ENCODE measurements at regions not wholly inside any gene's neighbourhood (a gene's known extent, or its start where the extent isn't known, plus 50 kb on each side); places are given as distances from the start of the nearest gene placed in this dataset.
A peak's percentile ranks its signal among the peaks of the same experiment; 100 is the strongest.
"Not testable (repeated sequence)": the region's sequence is repeated elsewhere in the genome, so short reads cannot be mapped to it uniquely, and the experiment has no call there.

- DNase-seq (ENCODE audit: extremely low spot score, insufficient read length, low read depth) (no peak), FAIRE-seq (no peak)
Measured at GRCh38 chr11:69915501-69916250, 96.5 kb upstream of the FGF3 start.

- FAIRE-seq; DNase-seq (ENCODE audit: extremely low spot score, insufficient read length, low read depth): not testable (repeated sequence)
Measured at GRCh38 chr11:69916251-69916649, 97.0 kb upstream of the FGF3 start.

GRCh38 chr11:69916806-69917387 lies 97.7 kb upstream of the FGF3 start:
- FAIRE-seq = no peak
- DNase-seq (ENCODE audit: extremely low spot score, insufficient read length, low read depth) = no peak

GRCh38 chr11:69917529-69917928 lies 98.3 kb upstream of the FGF3 start:
- FAIRE-seq = no peak
- no peak for DNase-seq (ENCODE audit: extremely low spot score, insufficient read length, low read depth)

GRCh38 chr11:69918231-69918937 lies 99.2 kb upstream of the FGF3 start:
- DNase-seq (ENCODE audit: extremely low spot score, insufficient read length, low read depth) (no peak), FAIRE-seq (no peak)

- FAIRE-seq = no peak
- DNase-seq (ENCODE audit: extremely low spot score, insufficient read length, low read depth) = peak; percentile 50
Measured at GRCh38 chr11:69918938-69919650, 99.9 kb upstream of the FGF3 start.

- FAIRE-seq (no peak), DNase-seq (ENCODE audit: extremely low spot score, insufficient read length, low read depth) (no peak)
Measured at GRCh38 chr11:69919659-69920344, 100.6 kb upstream of the FGF3 start.

- DNase-seq (ENCODE audit: extremely low spot score, insufficient read length, low read depth) = no peak
Measured at GRCh38 chr11:69920345-69921127, 101.3 kb upstream of the FGF3 start.

GRCh38 chr11:69921128-69922014 lies 102.2 kb upstream of the FGF3 start:
- FAIRE-seq (no peak), DNase-seq (ENCODE audit: extremely low spot score, insufficient read length, low read depth) (no peak)

More at GRCh38 chr11:69920345-69921127, 101.3 kb upstream of the FGF3 start:
- FAIRE-seq = no peak

GRCh38 chr11:69922015-69922595 lies 102.9 kb upstream of the FGF3 start:
- no peak for FAIRE-seq
- no peak for DNase-seq (ENCODE audit: extremely low spot score, insufficient read length, low read depth)

- FAIRE-seq (no peak), DNase-seq (ENCODE audit: extremely low spot score, insufficient read length, low read depth) (no peak)
Measured at GRCh38 chr11:69922596-69923111, 103.4 kb upstream of the FGF3 start.

- FAIRE-seq (no peak), DNase-seq (ENCODE audit: extremely low spot score, insufficient read length, low read depth) (no peak)
Measured at GRCh38 chr11:69923196-69923595, 104.0 kb upstream of the FGF3 start.

- no peak for DNase-seq (ENCODE audit: extremely low spot score, insufficient read length, low read depth)
- no peak for FAIRE-seq
Measured at GRCh38 chr11:69923641-69924307, 104.6 kb upstream of the FGF3 start.

- FAIRE-seq (no peak), DNase-seq (ENCODE audit: extremely low spot score, insufficient read length, low read depth) (no peak)
Measured at GRCh38 chr11:69924308-69925161, 105.3 kb upstream of the FGF3 start.

GRCh38 chr11:69925366-69926196 lies 106.4 kb upstream of the FGF3 start:
- FAIRE-seq (no peak), DNase-seq (ENCODE audit: extremely low spot score, insufficient read length, low read depth) (no peak)

All from GM18507 (cell line).